ENCODE measurements at regions not wholly inside any gene's neighbourhood (a gene's known extent, or its start where the extent isn't known, plus 50 kb on each side); places are given as distances from the start of the nearest gene placed in this dataset.

- no peak for TF ChIP-seq CTCF (IDR thresholded peaks at IDR 0.05)
- TF ChIP-seq POLR2A (IDR thresholded peaks at IDR 0.05), result no peak
- TF ChIP-seq EP300 (IDR thresholded peaks at IDR 0.05), result no peak
Observed at GRCh38 chr11:112548641-112549040, 288.0 kb upstream of the PLET1 start.

All from ovary (tissue), 3 donors.